Type B pancreatic cell (in vitro differentiated cells): ENCODE measurements at regions not wholly inside any gene's neighbourhood (a gene's known extent, or its start where the extent isn't known, plus 50 kb on each side); places are given as distances from the start of the nearest gene placed in this dataset.

Experiments
- DNase-seq: peaks from one replicate; pipeline ENCODE4 v3.0.0; 2021; ENCODE audit warnings: mixed read lengths; ENCODE audit not compliant: unreplicated experiment; ENCODE audit errors: extremely low spot score
- H3K27ac Mint-ChIP-seq: 2 replicates; pipeline ENCODE4 v1.8.0; 2021; ENCODE audit warnings: mild to moderate bottlenecking, mixed read lengths
- H3K27me3 Mint-ChIP-seq: 2 replicates; pipeline ENCODE4 v1.8.0; 2021; ENCODE audit warnings: mixed read lengths
- H3K36me3 Mint-ChIP-seq: 2 replicates; pipeline ENCODE4 v1.8.0; 2021; ENCODE audit warnings: mixed read lengths
- H3K4me1 Mint-ChIP-seq: one replicate; pipeline ENCODE4 v1.8.0; 2021; ENCODE audit warnings: mixed read lengths; ENCODE audit not compliant: unreplicated experiment
- H3K4me3 Mint-ChIP-seq: 2 replicates; pipeline ENCODE4 v1.8.0; 2021; ENCODE audit warnings: mild to moderate bottlenecking, mixed read lengths
- H3K9me3 Mint-ChIP-seq: 2 replicates; pipeline ENCODE4 v1.8.0; 2021; ENCODE audit warnings: mixed read lengths
- CTCF ChIP-seq: fragments of 200-600 bp; sonication (generic); conservative IDR thresholded peaks from 2 replicates; pipeline ENCODE4 v1.5.0; 2021; ENCODE audit warnings: antibody characterized with exemption, mild to moderate bottlenecking

- Mint-ChIP-seq H3K4me3 (peak overlapping the region; percentile 14), H3K36me3 (no peaks in the 10 kb centered on the region), H3K9me3 (no peaks in the 10 kb centered on the region), H3K27me3 (peaks cover 3% of the 10 kb centered on the region), H3K27ac (peak overlapping the region; percentile 75), H3K4me1 (peaks cover 8% of the 10 kb centered on the region)
- TF ChIP-seq CTCF = peak; percentile 63
- DNase-seq = no peak
These were observed 171.2 kb upstream of the COL1A2 start for GRCh38 chr7:94223375-94224084.

- peaks cover 3% of the 10 kb centered on the region for H3K27me3 Mint-ChIP-seq
- H3K27ac Mint-ChIP-seq = no peak overlapping the region
- peaks cover 8% of the 10 kb centered on the region for H3K4me1 Mint-ChIP-seq
- DNase-seq = no peak
- H3K36me3 Mint-ChIP-seq = no peaks in the 10 kb centered on the region
- peak; percentile 18 for TF ChIP-seq CTCF
- no peaks in the 10 kb centered on the region for H3K9me3 Mint-ChIP-seq
- H3K4me3 Mint-ChIP-seq = no peak overlapping the region
These were observed 166.5 kb upstream of the COL1A2 start for GRCh38 chr7:94228223-94228622.

- no peak for TF ChIP-seq CTCF
- Mint-ChIP-seq H3K27me3 (peaks cover under 1% of the 10 kb centered on the region), H3K4me1 (peaks cover 4% of the 10 kb centered on the region), H3K36me3 (no peaks in the 10 kb centered on the region), H3K4me3 (no peak overlapping the region), H3K27ac (no peak overlapping the region), H3K9me3 (no peaks in the 10 kb centered on the region)
- no peak for DNase-seq
These were observed 166.0 kb upstream of the COL1A2 start for GRCh38 chr7:94228678-94229077.

- H3K9me3 Mint-ChIP-seq = no peaks in the 10 kb centered on the region
- no peaks in the 10 kb centered on the region for H3K27me3 Mint-ChIP-seq
- H3K4me1 Mint-ChIP-seq = no peaks in the 10 kb centered on the region
- DNase-seq = no peak
- no peaks in the 10 kb centered on the region for H3K36me3 Mint-ChIP-seq
- no peak overlapping the region for H3K4me3 Mint-ChIP-seq
- no peak overlapping the region for H3K27ac Mint-ChIP-seq
- no peak for TF ChIP-seq CTCF
These were observed 163.4 kb upstream of the COL1A2 start for GRCh38 chr7:94231305-94231704.

- DNase-seq = no peak
- TF ChIP-seq CTCF = no peak
- H3K4me1 Mint-ChIP-seq = peaks cover 20% of the 10 kb centered on the region
- no peaks in the 10 kb centered on the region for H3K9me3 Mint-ChIP-seq
- H3K4me3 Mint-ChIP-seq = no peak overlapping the region
- no peaks in the 10 kb centered on the region for H3K27me3 Mint-ChIP-seq
- H3K36me3 Mint-ChIP-seq = no peaks in the 10 kb centered on the region
- H3K27ac Mint-ChIP-seq = no peak overlapping the region
These were observed 157.7 kb upstream of the COL1A2 start for GRCh38 chr7:94236960-94237359.

- Mint-ChIP-seq H3K27me3 (no peaks in the 10 kb centered on the region), H3K4me3 (no peak overlapping the region), H3K36me3 (no peaks in the 10 kb centered on the region), H3K9me3 (no peaks in the 10 kb centered on the region), H3K27ac (no peak overlapping the region), H3K4me1 (peaks cover 20% of the 10 kb centered on the region)
- TF ChIP-seq CTCF = no peak
- DNase-seq = no peak
These were observed 157.3 kb upstream of the COL1A2 start for GRCh38 chr7:94237417-94237816.
